ENCODE measurements at regions not wholly inside any gene's neighbourhood (a gene's known extent, or its start where the extent isn't known, plus 50 kb on each side); places are given as distances from the start of the nearest gene placed in this dataset.
A peak's percentile ranks its signal among the peaks of the same experiment; 100 is the strongest.

DNA sequence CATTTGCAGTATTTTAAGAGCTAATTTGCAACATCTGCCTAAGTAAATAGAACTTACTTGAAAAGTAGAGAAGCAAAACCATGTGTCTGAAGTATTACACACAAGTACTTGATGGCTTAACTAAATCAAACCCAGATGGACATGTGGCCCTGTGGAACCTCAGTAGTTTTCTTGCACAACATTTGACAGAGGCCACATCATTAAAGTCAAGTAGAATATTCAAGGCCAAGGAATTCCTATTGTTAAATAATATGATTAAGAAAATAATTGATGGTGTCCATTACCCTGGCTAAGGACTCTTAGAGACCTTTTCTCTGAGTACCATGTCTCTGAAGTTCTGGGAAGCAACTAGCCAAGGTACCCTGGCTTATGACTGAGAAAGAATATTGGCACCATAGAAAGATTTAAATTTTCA is 135.4 kb upstream of the OTUD4 start:
- Histone ChIP-seq H3K9ac (ENCODE audit: low read depth, low read length, poor library complexity, severe bottlenecking) (no peak overlapping the region), H4K20me1 (ENCODE audit: insufficient read depth, low read length, poor library complexity, severe bottlenecking) (no peaks in the 10 kb centered on the region), H3K27me3 (ENCODE audit: insufficient read depth, low read length, poor library complexity, severe bottlenecking) (no peaks in the 10 kb centered on the region), H2AFZ (ENCODE audit: low read length) (no peak overlapping the region), H3K9me3 (ENCODE audit: insufficient read depth, low read depth, low read length) (no peaks in the 10 kb centered on the region), H3K9me2 (replicated peaks; ENCODE audit: low read depth, low read length) (no peaks in the 10 kb centered on the region), H3K4me1 (ENCODE audit: insufficient read depth, low read length, poor library complexity, severe bottlenecking) (no peaks in the 10 kb centered on the region), H3K36me3 (ENCODE audit: insufficient read depth, low read length) (no peaks in the 10 kb centered on the region), H3F3A (ENCODE audit: low read depth) (no peaks in the 10 kb centered on the region), H3K4me3 (ENCODE audit: low read length, poor library complexity, severe bottlenecking) (no peak overlapping the region), H3K4me2 (ENCODE audit: low read depth, low read length, poor library complexity, severe bottlenecking) (no peak overlapping the region), H3K79me2 (ENCODE audit: insufficient read depth, low read length) (no peaks in the 10 kb centered on the region)
- TF ChIP-seq EZH2phosphoT487 (IDR thresholded peaks at IDR 0.05; ENCODE audit: borderline replicate concordance): no peak

GRCh38 chr4:145308598-145308997 is 128.2 kb upstream of the OTUD4 start:
- TF ChIP-seq EZH2phosphoT487 (IDR thresholded peaks at IDR 0.05; ENCODE audit: borderline replicate concordance): no peak
- TF ChIP-seq, protein P1, sequence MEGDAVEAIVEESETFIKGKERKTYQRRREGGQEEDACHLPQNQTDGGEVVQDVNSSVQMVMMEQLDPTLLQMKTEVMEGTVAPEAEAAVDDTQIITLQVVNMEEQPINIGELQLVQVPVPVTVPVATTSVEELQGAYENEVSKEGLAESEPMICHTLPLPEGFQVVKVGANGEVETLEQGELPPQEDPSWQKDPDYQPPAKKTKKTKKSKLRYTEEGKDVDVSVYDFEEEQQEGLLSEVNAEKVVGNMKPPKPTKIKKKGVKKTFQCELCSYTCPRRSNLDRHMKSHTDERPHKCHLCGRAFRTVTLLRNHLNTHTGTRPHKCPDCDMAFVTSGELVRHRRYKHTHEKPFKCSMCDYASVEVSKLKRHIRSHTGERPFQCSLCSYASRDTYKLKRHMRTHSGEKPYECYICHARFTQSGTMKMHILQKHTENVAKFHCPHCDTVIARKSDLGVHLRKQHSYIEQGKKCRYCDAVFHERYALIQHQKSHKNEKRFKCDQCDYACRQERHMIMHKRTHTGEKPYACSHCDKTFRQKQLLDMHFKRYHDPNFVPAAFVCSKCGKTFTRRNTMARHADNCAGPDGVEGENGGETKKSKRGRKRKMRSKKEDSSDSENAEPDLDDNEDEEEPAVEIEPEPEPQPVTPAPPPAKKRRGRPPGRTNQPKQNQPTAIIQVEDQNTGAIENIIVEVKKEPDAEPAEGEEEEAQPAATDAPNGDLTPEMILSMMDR (conservative IDR thresholded peaks at IDR 0.05; ENCODE audit: low read length): no peak
- H3K4me2 ChIP-seq (ENCODE audit: low read depth, low read length, poor library complexity, severe bottlenecking): no peak overlapping the region
- no peak overlapping the region for H2AFZ ChIP-seq (ENCODE audit: low read length)

DNA sequence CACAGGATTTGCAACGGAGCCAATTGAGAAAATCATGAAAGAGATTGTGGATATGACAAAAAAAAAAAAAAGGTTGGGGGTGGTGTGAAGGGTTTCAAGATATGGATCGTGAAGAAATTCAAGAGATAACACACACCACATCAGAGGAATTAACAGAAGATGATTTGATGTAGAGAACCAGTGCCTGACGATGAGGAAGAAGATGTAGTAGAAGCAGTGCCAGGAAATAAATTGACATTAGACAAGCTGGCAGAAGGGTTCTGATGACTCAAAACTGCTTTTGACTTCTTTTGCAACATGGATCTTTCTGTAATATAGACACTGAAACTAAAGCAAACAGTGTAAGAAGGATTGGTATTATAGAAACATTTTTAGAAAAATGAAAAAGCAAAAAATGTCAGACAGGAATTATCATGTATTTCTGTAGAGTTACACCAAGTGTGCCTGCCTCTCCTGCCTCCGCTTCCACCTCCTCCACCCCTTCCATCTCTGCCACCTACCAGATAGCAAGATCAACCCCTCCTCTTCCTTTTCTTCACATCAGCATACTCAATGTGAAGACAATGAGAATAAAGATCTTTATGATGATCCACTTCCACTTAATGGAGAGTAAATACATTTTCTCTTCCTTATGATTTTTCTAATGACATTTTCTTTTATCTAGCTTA is 127.5 kb upstream of the OTUD4 start:
- peak overlapping the region; percentile 18; the same call in 1 of the 2 replicates for H2AFZ ChIP-seq (ENCODE audit: low read length)
- H3K9ac ChIP-seq (ENCODE audit: low read depth, low read length, poor library complexity, severe bottlenecking): no peak overlapping the region
- no peaks in the 10 kb centered on the region for H3F3A ChIP-seq (ENCODE audit: low read depth)
- H3K9me3 ChIP-seq (ENCODE audit: insufficient read depth, low read depth, low read length): no peaks in the 10 kb centered on the region
- TF ChIP-seq, protein P1 (conservative IDR thresholded peaks at IDR 0.05; ENCODE audit: low read length): no peak
- no peak for TF ChIP-seq EZH2phosphoT487 (IDR thresholded peaks at IDR 0.05; ENCODE audit: borderline replicate concordance)
- H3K79me2 ChIP-seq (ENCODE audit: insufficient read depth, low read length): no peaks in the 10 kb centered on the region
- H3K4me2 ChIP-seq (ENCODE audit: low read depth, low read length, poor library complexity, severe bottlenecking): no peak overlapping the region
- H3K9me2 ChIP-seq (replicated peaks; ENCODE audit: low read depth, low read length): no peaks in the 10 kb centered on the region
- no peaks in the 10 kb centered on the region for H3K27me3 ChIP-seq (ENCODE audit: insufficient read depth, low read length, poor library complexity, severe bottlenecking)
- H3K4me1 ChIP-seq (ENCODE audit: insufficient read depth, low read length, poor library complexity, severe bottlenecking): no peaks in the 10 kb centered on the region
- no peak overlapping the region for H3K4me3 ChIP-seq (ENCODE audit: low read length, poor library complexity, severe bottlenecking)
- no peaks in the 10 kb centered on the region for H3K36me3 ChIP-seq (ENCODE audit: insufficient read depth, low read length)
- H4K20me1 ChIP-seq (ENCODE audit: insufficient read depth, low read length, poor library complexity, severe bottlenecking): no peaks in the 10 kb centered on the region

More at GRCh38 chr4:145308598-145308997, 128.2 kb upstream of the OTUD4 start:
- Histone ChIP-seq H3K9ac (ENCODE audit: low read depth, low read length, poor library complexity, severe bottlenecking) (no peak overlapping the region), H3K4me3 (ENCODE audit: low read length, poor library complexity, severe bottlenecking) (no peak overlapping the region), H3K79me2 (ENCODE audit: insufficient read depth, low read length) (no peaks in the 10 kb centered on the region), H3F3A (ENCODE audit: low read depth) (no peaks in the 10 kb centered on the region), H3K9me3 (ENCODE audit: insufficient read depth, low read depth, low read length) (no peaks in the 10 kb centered on the region), H3K4me1 (ENCODE audit: insufficient read depth, low read length, poor library complexity, severe bottlenecking) (no peaks in the 10 kb centered on the region), H3K36me3 (ENCODE audit: insufficient read depth, low read length) (no peaks in the 10 kb centered on the region), H4K20me1 (ENCODE audit: insufficient read depth, low read length, poor library complexity, severe bottlenecking) (no peaks in the 10 kb centered on the region), H3K27me3 (ENCODE audit: insufficient read depth, low read length, poor library complexity, severe bottlenecking) (no peaks in the 10 kb centered on the region), H3K9me2 (replicated peaks; ENCODE audit: low read depth, low read length) (no peaks in the 10 kb centered on the region)

- Histone ChIP-seq H3K4me2 (ENCODE audit: low read depth, low read length, poor library complexity, severe bottlenecking) (no peak overlapping the region), H4K20me1 (ENCODE audit: insufficient read depth, low read length, poor library complexity, severe bottlenecking) (no peaks in the 10 kb centered on the region), H3K9me2 (replicated peaks; ENCODE audit: low read depth, low read length) (no peaks in the 10 kb centered on the region), H2AFZ (ENCODE audit: low read length) (no peak overlapping the region), H3F3A (ENCODE audit: low read depth) (no peaks in the 10 kb centered on the region), H3K27me3 (ENCODE audit: insufficient read depth, low read length, poor library complexity, severe bottlenecking) (no peaks in the 10 kb centered on the region), H3K9ac (ENCODE audit: low read depth, low read length, poor library complexity, severe bottlenecking) (no peak overlapping the region), H3K79me2 (ENCODE audit: insufficient read depth, low read length) (no peaks in the 10 kb centered on the region), H3K9me3 (ENCODE audit: insufficient read depth, low read depth, low read length) (no peaks in the 10 kb centered on the region), H3K4me1 (ENCODE audit: insufficient read depth, low read length, poor library complexity, severe bottlenecking) (no peaks in the 10 kb centered on the region), H3K36me3 (ENCODE audit: insufficient read depth, low read length) (no peaks in the 10 kb centered on the region), H3K4me3 (ENCODE audit: low read length, poor library complexity, severe bottlenecking) (no peak overlapping the region)
- TF ChIP-seq, protein P1 (conservative IDR thresholded peaks at IDR 0.05; ENCODE audit: low read length): no peak
- no peak for TF ChIP-seq EZH2phosphoT487 (IDR thresholded peaks at IDR 0.05; ENCODE audit: borderline replicate concordance)
Measured at GRCh38 chr4:145307120-145307519, 126.7 kb upstream of the OTUD4 start.
